Testis (tissue), 2 donors: ENCODE measurements at regions not wholly inside any gene's neighbourhood (a gene's known extent, or its start where the extent isn't known, plus 50 kb on each side); places are given as distances from the start of the nearest gene placed in this dataset.

ENCODE experiments used
- DNase-seq: peaks from one replicate; pipeline ENCODE4 v3.0.0-alpha.2; 2019
- H3K27ac ChIP-seq, 2 donors: fragments of 200-600 bp; sonication (generic); one replicate each; pipeline ENCODE4 v1.5.1; 2019
- H3K27me3 ChIP-seq: fragments of 200-600 bp; sonication (generic); one replicate; pipeline ENCODE4 v1.5.1; 2019
- H3K36me3 ChIP-seq: fragments of 200-600 bp; sonication (generic); one replicate; pipeline ENCODE4 v1.5.1; 2017; ENCODE audit warnings: low read depth; ENCODE audit errors: missing control alignments
- H3K4me1 ChIP-seq: fragments of 200-600 bp; sonication (generic); one replicate; pipeline ENCODE4 v1.5.1; 2019
- H3K4me3 ChIP-seq, 2 donors: fragments of 200-600 bp; sonication (generic); one replicate each; pipeline ENCODE4 v1.5.1; 2017 to 2019
- H3K9me3 ChIP-seq: fragments of 200-600 bp; sonication (generic); one replicate; pipeline ENCODE4 v1.5.1; 2017
- POLR2A ChIP-seq: fragments of 450-650 bp; IDR thresholded peaks from one replicate; pipeline ENCODE4 v1.6.1; 2017; ENCODE audit warnings: antibody characterized with exemption, mild to moderate bottlenecking, moderate library complexity
- WGBS, 2 donors: methylation state at CpG; one replicate each; pipeline ENCODE4 v1.1.5; 2018; 5-methylcytosine and 5-hydroxymethylcytosine counted together
- intact Hi-C: fragments of 100-400 bp; cut with DNase I; formaldehyde crosslinking; loops from one replicate; pipeline ENCODE4 v1.15.1; 2023; ENCODE audit warnings: low total_unique reads
- TF ChIP-seq, protein P1 (sequence below), 3 experiments: fragments of 450-650 bp in 2 of 3; fragments of 200-600 bp in 1 of 3; sonication (generic) in 1 of 3; IDR thresholded peaks; one replicate each; pipeline ENCODE4 v1.5.1; 2016 to 2019; ENCODE audit warnings: antibody characterized with exemption in 3 of 3, mild to moderate bottlenecking in 2 of 3, moderate library complexity in 1 of 3

GRCh38 chr3:99544786-99545281 is 93.6 kb upstream of the COL8A1 start:
- Histone ChIP-seq H3K4me3 (no peak overlapping the region), H3K27ac (no peak overlapping the region), H3K9me3 (no peaks in the 10 kb centered on the region), H3K27me3 (no peaks in the 10 kb centered on the region), H3K36me3 (no peaks in the 10 kb centered on the region), H3K4me1 (peaks cover 11% of the 10 kb centered on the region)
- WGBS, 2 donors = 50 to 59% methylated on average over 4 of the region's 4 CpGs
- intact Hi-C loops = no loop called here
- no peak for TF ChIP-seq POLR2A
- TF ChIP-seq, protein P1, sequence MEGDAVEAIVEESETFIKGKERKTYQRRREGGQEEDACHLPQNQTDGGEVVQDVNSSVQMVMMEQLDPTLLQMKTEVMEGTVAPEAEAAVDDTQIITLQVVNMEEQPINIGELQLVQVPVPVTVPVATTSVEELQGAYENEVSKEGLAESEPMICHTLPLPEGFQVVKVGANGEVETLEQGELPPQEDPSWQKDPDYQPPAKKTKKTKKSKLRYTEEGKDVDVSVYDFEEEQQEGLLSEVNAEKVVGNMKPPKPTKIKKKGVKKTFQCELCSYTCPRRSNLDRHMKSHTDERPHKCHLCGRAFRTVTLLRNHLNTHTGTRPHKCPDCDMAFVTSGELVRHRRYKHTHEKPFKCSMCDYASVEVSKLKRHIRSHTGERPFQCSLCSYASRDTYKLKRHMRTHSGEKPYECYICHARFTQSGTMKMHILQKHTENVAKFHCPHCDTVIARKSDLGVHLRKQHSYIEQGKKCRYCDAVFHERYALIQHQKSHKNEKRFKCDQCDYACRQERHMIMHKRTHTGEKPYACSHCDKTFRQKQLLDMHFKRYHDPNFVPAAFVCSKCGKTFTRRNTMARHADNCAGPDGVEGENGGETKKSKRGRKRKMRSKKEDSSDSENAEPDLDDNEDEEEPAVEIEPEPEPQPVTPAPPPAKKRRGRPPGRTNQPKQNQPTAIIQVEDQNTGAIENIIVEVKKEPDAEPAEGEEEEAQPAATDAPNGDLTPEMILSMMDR (IDR thresholded peaks at IDR 0.05) = no peak
- DNase-seq = peak; percentile 20

DNA sequence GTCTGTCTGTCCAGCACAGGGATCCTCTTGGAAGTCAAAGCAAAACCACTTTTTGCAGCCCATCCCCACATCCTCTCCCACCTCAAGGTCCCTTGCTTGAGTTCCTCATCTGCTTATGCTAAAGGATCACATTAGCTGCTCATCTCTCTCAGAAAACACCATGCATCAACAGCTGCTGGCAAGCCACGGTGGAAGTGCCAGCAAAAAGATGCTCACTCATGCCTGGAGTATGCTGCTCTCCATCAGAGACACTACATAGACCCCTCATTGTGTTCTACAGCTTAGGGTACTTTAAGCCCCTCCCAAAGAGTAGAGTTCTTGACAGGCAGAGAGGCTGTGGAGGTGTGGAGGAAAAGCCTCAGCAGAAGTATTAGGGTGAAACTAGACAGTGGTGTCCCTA is 94.6 kb upstream of the COL8A1 start:
- Histone ChIP-seq H3K27ac (no peak overlapping the region), H3K9me3 (no peaks in the 10 kb centered on the region), H3K36me3 (no peaks in the 10 kb centered on the region), H3K27me3 (no peaks in the 10 kb centered on the region), H3K4me3 (no peak overlapping the region), H3K4me1 (peaks cover 11% of the 10 kb centered on the region)
- WGBS, 2 donors = 0 to 31% methylated on average over 1 of the region's 1 CpG
- TF ChIP-seq, protein P1 (IDR thresholded peaks at IDR 0.05) = no peak
- TF ChIP-seq POLR2A = no peak
- no peak for DNase-seq
- intact Hi-C loops = no loop called here

DNA sequence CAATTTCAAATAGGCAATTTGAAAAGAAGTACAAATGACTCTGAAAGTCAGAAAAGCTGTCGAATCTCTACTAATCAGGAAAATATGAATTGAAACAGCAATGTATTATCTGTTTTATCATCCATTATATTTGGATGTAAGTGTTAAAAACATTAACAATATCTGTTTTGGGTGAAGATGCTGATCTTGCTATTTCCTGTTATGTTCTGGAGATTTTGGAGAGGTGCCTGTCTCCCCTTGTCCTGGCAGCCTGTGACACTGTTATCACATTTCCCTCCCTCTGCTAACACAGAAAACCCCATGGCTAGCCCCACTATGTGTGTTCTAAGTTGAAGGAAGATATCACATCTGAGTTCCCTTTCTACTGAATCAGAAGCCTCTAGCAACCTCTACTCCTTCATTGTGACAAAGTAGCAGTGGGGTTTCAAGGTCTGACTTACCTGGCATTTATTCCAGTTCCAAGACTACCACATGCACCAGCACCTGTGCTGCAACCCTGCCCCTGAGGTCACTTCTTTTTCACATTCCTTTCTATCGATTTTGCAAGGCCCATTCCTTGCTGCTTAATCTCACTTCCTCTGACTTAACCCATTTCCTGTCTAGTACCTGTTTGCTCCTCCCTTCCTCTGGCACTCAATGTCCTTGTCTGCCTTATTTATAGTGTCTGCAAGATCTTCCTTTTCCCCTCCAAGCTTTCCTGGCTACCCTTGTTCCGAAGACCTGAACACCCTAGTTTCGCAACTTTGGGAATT is 95.5 kb upstream of the COL8A1 start:
- WGBS, 2 donors = 79 to 80% methylated on average over 4 of the region's 4 CpGs
- no peak overlapping the region for H3K27ac ChIP-seq
- intact Hi-C loops = no loop called here
- H3K4me3 ChIP-seq = no peak overlapping the region
- no peak for DNase-seq
- peaks cover 11% of the 10 kb centered on the region for H3K4me1 ChIP-seq
- no peaks in the 10 kb centered on the region for H3K27me3 ChIP-seq
- no peaks in the 10 kb centered on the region for H3K36me3 ChIP-seq
- H3K9me3 ChIP-seq = no peaks in the 10 kb centered on the region
- TF ChIP-seq POLR2A = no peak
- TF ChIP-seq, protein P1 (IDR thresholded peaks at IDR 0.05) = no peak

DNA sequence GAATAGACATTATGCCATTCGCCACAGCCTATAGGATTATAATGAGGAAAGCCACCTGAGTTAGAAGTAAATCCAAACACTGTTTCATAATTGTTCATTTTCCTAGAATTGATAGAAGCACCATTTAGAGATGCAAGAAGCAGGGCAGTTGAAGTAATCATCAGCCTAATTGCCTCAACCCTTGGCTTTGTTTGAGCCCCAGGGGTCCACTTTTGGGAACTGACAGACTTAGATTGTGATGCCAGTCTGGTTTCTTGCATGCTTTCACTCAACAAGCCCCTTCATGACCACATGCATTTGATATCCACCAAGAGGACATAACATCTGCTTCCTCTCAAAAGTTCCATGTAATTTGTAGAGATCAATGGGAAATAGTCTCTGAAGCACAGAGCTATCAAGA is 97.2 kb upstream of the COL8A1 start:
- TF ChIP-seq, protein P1 (IDR thresholded peaks at IDR 0.05) = no peak
- no peak for TF ChIP-seq POLR2A
- Histone ChIP-seq H3K9me3 (no peaks in the 10 kb centered on the region), H3K27me3 (no peaks in the 10 kb centered on the region), H3K4me3 (no peak overlapping the region), H3K36me3 (no peaks in the 10 kb centered on the region), H3K4me1 (peaks cover 15% of the 10 kb centered on the region), H3K27ac (no peak overlapping the region)
- DNase-seq = no peak
- intact Hi-C loops = no loop called here
- WGBS, 2 donors = 100% methylated on average over 1 of the region's 1 CpG

GRCh38 chr3:99537416-99537815 is 101.0 kb upstream of the COL8A1 start:
- Histone ChIP-seq H3K4me1 (peaks cover 4% of the 10 kb centered on the region), H3K4me3 (no peak overlapping the region), H3K36me3 (no peaks in the 10 kb centered on the region), H3K27ac (no peak overlapping the region), H3K9me3 (no peaks in the 10 kb centered on the region), H3K27me3 (no peaks in the 10 kb centered on the region)
- DNase-seq = no peak
- intact Hi-C loops = no loop called here
- 67 to 68% methylated on average over 4 of the region's 4 CpGs for WGBS, 2 donors
- no peak for TF ChIP-seq POLR2A
- TF ChIP-seq, protein P1 (IDR thresholded peaks at IDR 0.05) = no peak
